ENCODE measurements at regions not wholly inside any gene's neighbourhood (a gene's known extent, or its start where the extent isn't known, plus 50 kb on each side); places are given as distances from the start of the nearest gene placed in this dataset.

DNA sequence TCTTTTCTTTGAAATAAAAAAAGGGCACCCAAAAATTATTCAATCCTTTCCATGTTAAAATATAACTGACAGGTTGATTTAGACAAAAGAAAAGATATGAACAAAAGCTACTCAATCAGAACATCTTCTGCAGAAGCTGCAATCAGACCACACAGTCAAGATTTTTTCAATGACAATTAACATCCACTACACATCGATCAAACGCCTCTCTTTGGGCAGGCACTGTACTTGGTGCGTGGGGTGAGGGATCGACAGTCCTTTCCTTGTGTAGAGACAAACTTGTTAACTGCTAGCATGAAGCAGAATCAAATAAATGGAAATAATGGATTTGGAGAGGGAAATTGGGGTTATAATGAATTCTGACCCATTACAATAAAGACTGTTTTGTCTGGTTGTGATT, 71.2 kb upstream of the SESN3 start:
- Histone ChIP-seq H3K27ac (no peak overlapping the region), H3K27me3 (no peaks in the 10 kb centered on the region), H3K4me1 (peaks cover 0 to under 1% (median 0%) of the 10 kb centered on the region in 4 donors), H3K4me3 (no peak overlapping the region), H3K9me3 (no peaks in the 10 kb centered on the region), H3K36me3 (no peaks in the 10 kb centered on the region)
- DNase-seq, result no peak
- no peak for TF ChIP-seq POLR2A (IDR thresholded peaks at IDR 0.05)
- TF ChIP-seq, protein P1, sequence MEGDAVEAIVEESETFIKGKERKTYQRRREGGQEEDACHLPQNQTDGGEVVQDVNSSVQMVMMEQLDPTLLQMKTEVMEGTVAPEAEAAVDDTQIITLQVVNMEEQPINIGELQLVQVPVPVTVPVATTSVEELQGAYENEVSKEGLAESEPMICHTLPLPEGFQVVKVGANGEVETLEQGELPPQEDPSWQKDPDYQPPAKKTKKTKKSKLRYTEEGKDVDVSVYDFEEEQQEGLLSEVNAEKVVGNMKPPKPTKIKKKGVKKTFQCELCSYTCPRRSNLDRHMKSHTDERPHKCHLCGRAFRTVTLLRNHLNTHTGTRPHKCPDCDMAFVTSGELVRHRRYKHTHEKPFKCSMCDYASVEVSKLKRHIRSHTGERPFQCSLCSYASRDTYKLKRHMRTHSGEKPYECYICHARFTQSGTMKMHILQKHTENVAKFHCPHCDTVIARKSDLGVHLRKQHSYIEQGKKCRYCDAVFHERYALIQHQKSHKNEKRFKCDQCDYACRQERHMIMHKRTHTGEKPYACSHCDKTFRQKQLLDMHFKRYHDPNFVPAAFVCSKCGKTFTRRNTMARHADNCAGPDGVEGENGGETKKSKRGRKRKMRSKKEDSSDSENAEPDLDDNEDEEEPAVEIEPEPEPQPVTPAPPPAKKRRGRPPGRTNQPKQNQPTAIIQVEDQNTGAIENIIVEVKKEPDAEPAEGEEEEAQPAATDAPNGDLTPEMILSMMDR (IDR thresholded peaks at IDR 0.05), result no peak

DNA sequence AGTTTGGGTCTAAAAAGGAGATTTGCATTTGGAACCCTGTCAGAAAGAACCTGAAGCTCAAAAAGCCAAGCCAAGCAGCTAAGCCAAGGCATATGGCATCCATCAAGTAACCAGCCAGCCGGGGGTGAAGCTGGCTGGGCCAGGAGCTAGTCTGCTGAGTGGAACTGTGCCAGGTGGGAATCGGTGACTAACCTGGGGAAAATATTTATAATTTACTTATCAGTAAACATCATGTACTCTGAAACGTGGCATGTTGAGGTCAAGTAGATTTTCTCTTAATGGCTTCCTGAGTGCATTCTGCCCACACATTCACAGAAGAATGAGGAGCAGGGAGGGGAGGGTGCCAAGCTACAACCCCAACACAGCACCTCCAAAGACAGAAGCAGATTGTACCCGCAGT, 70.5 kb upstream of the SESN3 start:
- H3K36me3 ChIP-seq, result no peaks in the 10 kb centered on the region
- TF ChIP-seq, protein P1 (IDR thresholded peaks at IDR 0.05), result no peak
- no peak for TF ChIP-seq POLR2A (IDR thresholded peaks at IDR 0.05)
- DNase-seq, result peak in 1 of 3 donors; percentile 53
- no peaks in the 10 kb centered on the region for H3K9me3 ChIP-seq
- H3K4me3 ChIP-seq, result no peak overlapping the region
- peak overlapping the region in 1 of 4 donors; percentile 46 for H3K27ac ChIP-seq
- H3K4me1 ChIP-seq, result peaks cover 0 to 7% (median 3%) of the 10 kb centered on the region in 4 donors
- H3K27me3 ChIP-seq, result no peaks in the 10 kb centered on the region

DNA sequence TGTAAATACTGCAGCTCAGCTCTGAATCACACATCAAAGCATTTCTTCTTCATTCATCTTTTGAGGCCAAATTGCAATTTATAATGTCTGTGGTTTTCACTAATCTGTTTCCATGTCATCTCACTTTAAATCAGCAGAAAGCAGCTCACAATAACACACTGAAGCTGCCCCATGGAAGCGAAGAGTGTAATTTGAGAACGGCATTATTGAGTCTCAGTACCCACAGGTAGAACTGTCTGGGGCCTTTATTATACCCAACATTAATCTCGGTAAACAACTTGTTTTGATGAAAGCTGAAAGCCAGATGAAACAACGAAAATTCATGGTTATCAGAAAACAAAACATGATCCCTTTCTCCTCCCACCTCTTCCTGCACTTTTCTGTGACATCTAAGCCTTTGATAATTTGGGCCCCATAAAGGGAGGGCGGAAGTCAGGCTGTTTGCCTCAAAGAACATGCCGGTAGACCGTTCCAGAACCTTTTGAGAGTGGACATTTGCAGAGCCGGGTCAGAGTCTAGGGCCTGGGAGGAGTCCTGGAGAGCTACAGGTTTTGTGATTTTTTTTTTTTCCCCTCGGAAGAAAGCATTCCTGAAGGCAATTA, 68.2 kb upstream of the SESN3 start:
- H3K9me3 ChIP-seq, result no peaks in the 10 kb centered on the region
- peaks cover 0 to 25% (median 11%) of the 10 kb centered on the region in 4 donors for H3K4me1 ChIP-seq
- H3K36me3 ChIP-seq, result no peaks in the 10 kb centered on the region
- H3K27ac ChIP-seq, result no peak overlapping the region
- DNase-seq, result no peak
- no peak overlapping the region for H3K4me3 ChIP-seq
- H3K27me3 ChIP-seq, result no peaks in the 10 kb centered on the region
- TF ChIP-seq, protein P1 (IDR thresholded peaks at IDR 0.05), result no peak
- TF ChIP-seq POLR2A (IDR thresholded peaks at IDR 0.05), result no peak

DNA sequence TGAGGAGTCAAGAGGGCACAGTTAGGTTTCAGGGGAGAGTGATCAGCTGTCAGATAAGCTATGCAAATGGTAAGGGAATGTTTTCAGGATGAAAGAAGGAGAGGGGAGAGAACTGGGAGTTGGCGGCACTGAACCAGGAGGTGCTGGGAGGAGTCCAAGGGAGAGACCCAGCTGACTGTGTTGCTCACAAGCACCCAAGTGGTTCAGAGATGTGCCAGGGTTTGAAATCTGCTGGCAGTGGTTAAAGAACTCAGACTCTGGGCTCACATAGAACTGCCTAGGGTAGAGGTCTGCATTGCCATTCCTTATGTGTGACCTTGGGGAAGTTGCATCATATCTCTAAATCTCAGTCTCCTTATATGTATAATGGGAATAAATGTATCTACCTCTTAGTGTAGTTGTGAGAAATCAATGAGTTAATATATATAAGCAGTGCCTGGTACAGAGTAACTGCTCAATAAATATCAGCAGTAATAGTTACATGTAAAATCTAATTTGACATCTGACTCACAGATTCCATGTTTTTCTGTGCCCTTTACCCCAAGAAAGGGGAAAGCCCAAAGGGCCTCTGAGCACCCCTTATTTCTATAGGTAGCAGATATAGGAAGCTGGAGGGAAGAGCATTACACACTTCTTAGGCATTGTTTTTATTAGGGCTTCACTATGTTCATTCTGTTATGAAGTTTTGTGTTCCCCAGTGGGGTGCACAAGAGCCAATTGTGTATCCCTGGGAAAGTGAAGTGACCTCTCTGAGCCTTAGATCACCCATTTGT, 66.9 kb upstream of the SESN3 start:
- peaks cover 0 to 25% (median 11%) of the 10 kb centered on the region in 4 donors for H3K4me1 ChIP-seq
- no peaks in the 10 kb centered on the region for H3K27me3 ChIP-seq
- no peaks in the 10 kb centered on the region for H3K36me3 ChIP-seq
- no peak for TF ChIP-seq POLR2A (IDR thresholded peaks at IDR 0.05)
- TF ChIP-seq, protein P1 (IDR thresholded peaks at IDR 0.05), result no peak
- no peak for DNase-seq
- no peaks in the 10 kb centered on the region for H3K9me3 ChIP-seq
- H3K27ac ChIP-seq, result peak overlapping the region in 1 of 4 donors; percentile 67
- H3K4me3 ChIP-seq, result no peak overlapping the region

DNA sequence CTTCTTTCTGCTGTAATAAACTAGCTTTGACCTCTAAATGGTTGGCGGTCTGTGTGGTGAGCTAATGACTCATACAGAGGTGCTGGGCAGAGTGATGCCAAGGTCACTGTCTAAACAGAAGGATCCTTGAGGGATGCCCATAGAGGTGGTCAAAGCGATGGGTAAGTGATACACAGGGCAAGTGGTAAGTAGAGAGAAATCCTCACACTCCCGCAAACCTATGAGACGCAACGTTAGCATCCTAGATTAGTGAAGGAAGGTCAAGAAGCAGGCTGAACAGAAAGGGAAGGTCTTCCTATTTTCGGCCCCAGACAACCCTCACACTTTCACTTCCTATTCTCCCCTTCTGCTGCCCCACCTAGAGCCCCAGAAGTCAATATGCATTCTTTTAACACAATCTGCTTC, 65.6 kb upstream of the SESN3 start:
- Histone ChIP-seq H3K4me1 (peaks cover 0 to 25% (median 11%) of the 10 kb centered on the region in 4 donors), H3K36me3 (no peaks in the 10 kb centered on the region), H3K9me3 (no peaks in the 10 kb centered on the region), H3K27ac (peak overlapping the region in 3 of 4 donors; percentile 39 to 76 (median 67)), H3K27me3 (no peaks in the 10 kb centered on the region), H3K4me3 (no peak overlapping the region)
- peak in 1 of 3 donors; percentile 53 for DNase-seq
- TF ChIP-seq, protein P1 (IDR thresholded peaks at IDR 0.05), result no peak
- TF ChIP-seq POLR2A (IDR thresholded peaks at IDR 0.05), result no peak

All from Peyer's patch (tissue), 4 donors.